Amygdala (tissue), 56 donors: ENCODE measurements at regions not wholly inside any gene's neighbourhood (a gene's known extent, or its start where the extent isn't known, plus 50 kb on each side); places are given as distances from the start of the nearest gene placed in this dataset.
"Not testable (repeated sequence)": the region's sequence is repeated elsewhere in the genome, so short reads cannot be mapped to it uniquely, and the experiment has no call there.

Experiments
- DNase-seq, 56 donors: peaks; one replicate each; lab custom pipeline; 2025; lab: John Stamatoyannopoulos, UW

DNA sequence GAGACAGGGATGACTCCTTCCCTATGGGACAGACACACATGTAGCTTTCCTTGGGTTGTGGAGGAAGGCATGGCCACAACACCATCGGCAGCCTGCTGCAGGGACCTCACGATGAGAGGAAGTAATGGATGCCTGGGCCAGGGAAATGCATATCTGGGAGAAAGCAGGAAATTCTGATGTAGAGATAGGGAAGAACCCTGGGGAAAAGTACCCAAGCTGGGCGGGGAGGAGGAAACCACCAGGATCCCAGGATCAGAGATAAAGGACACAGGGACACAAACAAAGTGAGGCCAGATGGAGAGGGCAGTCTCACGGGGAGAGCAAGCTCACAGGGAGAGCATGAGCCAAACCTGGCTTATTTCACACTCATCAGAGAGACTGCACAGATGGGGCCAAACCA lies 294.7 kb upstream of the TEKT4 start:
- DNase-seq = not testable (repeated sequence)

DNA sequence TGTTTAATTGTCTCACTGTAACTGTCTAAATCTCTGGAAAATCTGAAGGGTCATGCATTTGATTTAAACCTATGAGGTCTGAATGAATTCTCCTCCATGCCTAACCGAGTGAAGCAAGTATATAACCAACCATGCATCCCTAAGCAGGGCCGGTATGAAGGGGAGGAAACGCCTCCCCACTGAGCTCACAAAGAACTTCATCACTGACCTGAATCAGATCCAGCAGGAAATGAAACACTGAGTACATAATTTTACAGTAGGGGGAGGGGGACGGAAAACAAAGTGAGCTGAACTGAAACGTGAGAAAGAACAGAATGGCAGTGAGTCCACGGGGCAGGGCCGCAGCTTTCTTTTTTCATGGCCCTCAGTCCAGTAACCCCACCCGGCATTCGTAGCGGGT lies 294.1 kb upstream of the TEKT4 start:
- not testable (repeated sequence) for DNase-seq

DNA sequence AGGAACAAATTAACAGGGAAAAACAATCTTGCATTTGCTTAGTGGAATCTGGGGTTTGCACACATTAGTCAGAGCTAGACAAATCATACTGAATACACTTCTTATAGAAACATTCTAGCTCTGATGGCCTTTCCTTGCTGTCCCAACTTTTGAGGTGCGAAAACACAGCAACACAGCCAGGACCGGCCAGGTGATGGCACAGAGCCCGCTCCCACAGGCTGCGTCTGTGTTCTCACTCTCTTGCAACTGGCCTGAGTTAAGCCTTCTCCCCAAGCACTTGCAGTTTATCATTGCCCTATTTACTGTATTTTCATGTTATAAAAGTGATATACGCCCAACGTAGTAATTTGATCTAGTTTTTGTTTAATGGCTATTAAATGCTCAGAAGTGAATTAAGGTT lies 292.0 kb upstream of the TEKT4 start:
- not testable (repeated sequence) for DNase-seq

DNA sequence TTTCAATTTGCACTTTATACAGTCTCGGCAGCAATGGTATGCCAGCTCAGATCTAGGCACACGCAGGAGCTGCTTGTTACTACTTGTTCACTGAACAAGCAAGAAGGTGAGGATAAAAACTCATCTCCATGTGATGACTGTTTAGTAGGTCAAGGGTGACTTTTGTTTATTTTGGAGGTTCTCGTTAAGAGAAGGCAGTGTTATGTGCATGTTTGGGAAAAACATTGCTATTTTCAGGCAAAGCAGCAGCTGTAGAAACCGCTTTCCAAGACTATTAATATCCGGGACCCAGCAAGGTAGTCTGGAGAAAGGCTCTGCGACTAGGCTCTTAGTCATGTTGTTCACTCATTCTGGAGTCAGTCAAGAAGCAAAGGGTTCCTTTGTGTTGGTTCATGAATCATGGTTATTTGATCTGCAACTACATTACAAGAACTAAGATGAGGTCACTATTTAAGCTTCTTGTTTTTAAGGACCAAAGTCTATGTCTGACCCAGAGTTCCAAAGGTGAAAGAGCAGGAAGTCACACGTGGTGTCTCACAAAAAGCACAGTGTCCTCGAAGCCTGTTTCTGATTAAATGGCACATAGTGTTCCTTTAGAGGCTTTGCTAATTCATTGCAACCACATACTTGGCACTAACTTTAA lies 288.0 kb upstream of the TEKT4 start:
- not testable (repeated sequence) for DNase-seq

DNA sequence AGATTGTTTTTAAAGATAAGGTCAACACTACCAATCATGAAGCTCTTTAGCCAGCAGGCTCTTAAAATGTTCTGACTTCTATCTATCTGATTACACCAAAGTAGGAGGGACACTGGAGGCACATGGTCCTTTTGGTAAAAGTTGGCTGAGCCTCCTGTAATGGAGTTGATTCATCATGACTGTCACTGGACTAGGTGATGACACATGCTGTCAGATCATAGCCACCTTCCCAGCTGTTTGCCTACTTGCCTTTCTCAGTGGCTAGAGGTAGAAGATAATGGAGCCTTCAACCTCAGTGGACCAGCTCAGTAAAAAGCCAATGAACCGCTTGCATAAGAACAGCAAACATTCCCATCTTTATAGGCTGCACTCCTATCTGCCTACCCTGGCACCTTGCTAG lies 286.7 kb upstream of the TEKT4 start:
- DNase-seq = not testable (repeated sequence)

DNA sequence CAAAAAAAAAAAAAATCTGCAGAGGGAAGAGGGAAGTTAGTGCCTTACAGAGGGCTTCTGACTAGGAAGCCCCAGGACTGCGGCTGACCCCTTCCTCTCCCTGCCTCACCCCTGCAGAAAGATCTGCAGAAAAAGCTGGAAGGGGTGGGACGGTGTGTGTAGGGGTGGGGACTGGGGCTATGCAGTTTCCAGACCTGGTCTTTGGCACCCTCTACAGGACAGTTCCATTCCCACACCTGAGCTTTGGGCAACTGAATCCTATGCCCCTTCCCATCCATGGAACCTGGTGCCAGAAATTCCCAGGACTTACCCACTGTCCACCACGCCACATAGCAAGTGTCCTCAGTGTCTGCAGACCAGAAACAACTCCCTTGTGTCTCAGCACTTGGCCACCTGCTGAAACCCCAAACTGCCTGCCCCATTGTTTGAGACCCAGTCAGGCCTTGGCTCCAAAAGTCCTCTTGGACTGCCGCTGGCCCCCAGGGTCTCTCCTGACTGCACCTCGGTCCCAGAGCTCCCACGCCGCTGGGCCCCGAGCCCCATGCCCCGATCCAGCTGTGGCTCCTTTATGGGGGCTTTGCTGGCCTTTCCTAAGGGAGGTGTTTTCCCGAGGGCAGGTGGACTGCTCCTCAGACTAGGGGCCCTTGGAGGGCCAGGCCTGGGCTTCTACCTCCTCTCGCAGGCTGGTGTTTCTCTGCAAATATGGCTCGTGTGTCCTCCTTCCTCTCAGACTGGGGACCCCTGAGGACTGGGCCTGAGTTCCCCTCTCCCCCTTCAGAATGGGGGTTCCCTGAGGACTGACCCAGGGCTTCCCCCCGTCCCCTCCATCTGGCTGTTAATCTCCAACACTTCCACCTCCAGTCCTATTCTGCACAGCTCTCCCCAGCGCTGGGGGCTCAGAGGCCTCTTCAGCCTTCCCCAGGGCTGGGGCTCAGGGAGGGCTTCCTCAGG lies 284.9 kb upstream of the TEKT4 start:
- DNase-seq = peak in 7 of 56 donors; percentile 1 to 13 (median 6)

DNA sequence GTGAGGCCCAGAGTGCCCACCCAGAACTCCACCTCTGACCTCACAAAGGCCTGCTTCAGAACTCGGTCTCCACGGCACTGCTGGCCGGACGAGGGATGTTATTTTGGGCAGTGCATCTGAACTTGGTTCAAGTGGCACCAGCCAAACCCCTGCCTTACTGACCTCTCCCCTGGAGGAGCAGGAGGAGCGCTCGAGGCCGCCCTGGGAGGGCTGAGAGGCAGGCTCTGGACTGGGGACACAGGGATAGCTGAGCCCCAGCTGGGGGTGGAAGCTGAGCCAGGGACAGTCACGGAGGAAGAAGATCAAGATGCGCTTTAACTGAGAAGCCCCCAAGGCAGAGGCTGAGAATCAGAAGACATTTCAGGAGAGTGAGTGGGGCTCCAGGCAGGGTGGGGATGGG lies 284.2 kb upstream of the TEKT4 start:
- not testable (repeated sequence) for DNase-seq

DNA sequence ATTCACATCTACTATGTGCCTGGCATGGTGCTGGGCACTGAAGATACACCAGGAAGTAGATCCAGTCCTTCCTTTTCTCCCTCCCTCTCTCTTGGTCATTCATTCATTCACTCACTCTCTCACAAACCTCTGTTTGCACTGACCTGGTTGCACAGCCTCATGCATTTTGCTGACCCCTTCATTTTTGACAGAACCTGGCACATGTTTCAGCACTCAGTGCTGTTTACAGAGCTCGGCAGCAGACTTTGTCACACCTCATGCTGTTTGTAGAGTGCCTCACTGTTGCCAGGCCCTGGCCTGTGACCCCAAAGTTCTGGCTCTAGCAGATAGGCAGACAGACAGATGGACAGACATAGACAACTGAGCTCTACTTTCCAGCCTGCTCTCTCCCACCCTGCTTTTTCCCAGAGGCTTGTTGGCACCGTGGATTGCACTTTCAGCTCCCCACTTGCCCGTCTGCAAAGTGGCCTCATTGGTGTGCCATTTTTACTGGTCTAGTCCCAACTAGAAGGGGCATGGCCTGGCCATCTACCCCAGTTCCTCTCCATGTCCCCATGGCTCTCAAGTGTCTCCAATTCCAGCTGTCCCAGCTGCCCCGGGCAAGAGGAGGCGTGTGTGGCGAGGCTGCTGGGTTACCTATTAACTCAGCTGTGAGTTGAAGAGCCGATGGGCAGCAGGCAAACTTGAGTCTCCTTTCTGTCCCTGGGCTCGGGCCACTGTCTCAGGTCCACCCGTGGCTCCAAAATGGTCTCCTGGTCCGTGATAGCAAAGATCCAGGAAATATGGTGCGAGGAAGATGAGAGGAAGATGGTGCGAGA lies 277.0 kb upstream of the TEKT4 start:
- not testable (repeated sequence) for DNase-seq

DNA sequence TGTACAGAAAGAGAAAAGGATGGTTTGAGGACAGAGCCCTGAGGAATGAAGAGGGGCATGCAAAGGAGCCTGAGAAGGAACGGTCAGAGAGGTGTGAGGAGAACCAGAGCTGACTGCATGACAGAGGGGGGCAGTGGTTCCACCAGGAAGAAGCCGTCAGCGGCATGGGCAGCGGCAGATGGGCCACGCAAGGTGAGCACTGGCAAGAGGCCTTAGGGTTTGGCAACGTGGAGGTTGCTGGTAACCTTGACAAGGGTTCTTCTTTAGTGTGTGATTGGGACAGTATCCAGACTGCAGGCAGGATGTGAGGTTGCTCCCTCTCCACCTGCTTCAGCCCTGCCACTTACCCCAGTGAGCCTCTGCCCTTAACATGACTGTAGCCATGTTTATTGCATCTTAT lies 275.3 kb upstream of the TEKT4 start:
- DNase-seq = not testable (repeated sequence)

DNA sequence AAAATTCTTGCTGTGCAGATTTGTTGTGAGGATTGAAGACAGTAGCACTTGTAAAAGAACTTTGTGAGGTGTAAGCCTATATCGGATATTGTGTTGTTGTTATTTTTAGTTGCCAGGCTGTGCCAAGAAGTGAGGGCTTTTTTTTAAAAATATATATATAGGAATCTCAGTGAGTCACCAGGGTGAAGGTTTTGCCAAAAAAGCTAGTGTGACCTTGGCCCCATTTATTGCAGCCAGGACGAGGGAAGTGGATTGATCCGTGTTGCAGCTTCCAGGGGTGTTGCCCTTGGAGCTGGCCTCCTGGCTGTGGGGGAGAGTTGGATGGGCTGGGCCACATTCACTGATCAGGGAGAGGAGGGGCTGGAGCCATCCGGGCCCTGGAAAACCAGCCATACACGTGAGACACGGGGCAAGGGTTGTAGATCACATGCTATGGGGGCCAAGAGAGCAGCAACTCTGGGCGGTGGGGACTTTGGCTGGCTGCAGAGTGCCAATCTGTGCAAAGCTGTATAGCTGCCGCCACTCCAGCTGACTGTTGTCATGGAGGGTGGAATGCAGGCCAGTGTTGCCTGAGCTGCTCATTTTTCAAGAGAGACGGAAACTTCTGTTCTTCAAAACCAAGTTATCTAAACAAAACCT lies 273.0 kb upstream of the TEKT4 start:
- DNase-seq = peak in 1 of 56 donors; percentile 13

DNA sequence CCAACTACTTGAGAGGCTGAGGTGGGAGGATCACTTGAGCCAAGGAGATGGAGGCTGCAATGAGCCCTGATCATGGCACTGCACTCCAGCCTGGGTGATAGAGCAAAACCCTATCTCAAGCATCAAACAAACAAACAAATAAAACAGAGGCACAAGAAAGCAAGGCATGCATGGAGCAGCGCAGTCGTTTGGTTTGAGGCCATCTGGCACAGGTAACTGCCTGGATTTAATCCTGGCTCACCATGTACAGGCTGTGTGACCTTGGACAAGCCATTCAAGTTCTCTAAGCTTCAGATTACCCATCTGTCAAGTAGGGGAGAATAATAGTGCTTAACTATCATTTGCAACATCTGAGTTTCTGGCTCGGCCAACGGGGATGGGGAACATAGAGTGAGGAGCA lies 270.3 kb upstream of the TEKT4 start:
- DNase-seq = not testable (repeated sequence)

DNA sequence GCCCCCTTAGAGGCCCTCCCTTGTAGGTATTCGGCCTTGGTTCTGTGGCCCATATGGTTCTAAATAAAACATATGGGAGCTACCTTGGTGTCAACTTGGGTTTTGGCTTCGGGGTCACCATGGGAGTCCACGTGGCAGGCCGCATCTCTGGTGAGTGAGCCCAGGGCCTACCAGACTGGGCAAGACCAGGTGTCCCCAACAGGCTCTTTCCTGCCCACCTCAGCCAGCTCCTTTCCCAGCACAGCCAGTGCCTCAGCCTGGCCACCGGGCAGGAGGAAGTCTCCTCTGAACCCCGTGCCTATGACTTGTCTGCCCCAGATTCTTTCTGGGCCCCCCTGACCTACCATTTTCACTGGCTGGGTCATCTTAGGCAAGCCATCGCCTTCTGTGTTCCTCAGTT lies 268.8 kb upstream of the TEKT4 start:
- no peak for DNase-seq

DNA sequence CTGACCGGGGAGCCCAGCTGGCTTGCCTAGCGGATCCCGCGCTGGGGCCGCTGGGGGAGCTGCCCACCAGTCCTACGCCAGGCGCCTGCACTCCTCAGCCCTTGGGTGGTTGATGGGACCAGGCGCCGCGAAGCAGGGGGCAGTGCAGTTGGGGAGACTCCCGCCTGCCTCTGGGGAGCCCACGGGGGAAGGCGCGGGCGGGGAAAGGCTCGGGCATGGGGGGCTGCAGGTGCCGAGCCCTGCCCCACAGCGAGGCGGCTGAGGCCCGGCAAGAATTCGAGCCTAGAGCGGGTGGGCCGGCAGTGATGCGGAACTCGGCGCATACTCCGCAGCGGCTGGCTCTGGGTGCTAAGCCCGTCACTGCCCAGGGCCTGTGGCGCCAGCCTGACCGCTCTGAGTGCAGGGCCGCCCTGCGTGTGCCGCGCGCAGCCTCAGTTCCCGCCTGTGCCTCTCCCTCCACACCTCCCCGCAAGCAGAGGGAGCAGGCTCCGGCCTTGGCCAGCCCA lies 249.1 kb upstream of the TEKT4 start:
- DNase-seq = no peak

DNA sequence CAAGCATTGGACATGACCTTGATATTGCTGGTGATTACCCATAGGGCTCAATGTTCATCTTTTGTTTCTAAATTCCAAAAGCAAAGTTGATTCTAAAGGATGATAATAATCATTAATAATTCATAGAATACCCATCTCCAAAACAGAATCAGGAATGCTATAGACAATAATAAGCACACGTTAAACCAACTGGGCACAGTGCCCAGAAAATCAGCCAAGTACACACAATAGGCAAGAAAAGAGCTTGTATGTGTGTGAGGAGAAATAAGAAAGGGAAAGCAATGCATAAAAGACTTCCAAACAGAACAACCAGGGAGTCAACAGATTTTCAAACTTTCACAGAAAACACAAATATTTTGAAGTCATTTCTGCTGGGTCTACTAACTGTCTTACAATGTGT lies 242.3 kb upstream of the TEKT4 start:
- not testable (repeated sequence) for DNase-seq

DNA sequence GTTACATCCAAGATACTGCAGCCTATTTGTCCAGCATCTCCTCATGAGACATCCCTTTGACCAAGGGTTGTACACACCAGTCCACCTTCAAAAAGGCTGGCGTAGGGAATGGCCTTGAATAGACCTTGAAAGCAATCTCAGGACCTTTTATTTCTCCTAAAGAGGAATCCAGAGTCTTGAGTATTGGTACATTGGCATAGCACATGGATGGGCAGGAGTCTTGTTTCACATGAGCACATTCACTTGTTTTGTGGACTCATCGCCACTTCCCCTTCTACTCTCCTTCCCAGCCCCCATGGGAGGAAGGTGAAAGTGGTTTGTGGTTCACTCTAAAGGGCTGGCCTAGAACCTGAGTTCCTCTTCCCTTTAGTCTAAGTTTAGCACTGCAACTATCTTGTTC lies 229.8 kb upstream of the TEKT4 start:
- not testable (repeated sequence) for DNase-seq

DNA sequence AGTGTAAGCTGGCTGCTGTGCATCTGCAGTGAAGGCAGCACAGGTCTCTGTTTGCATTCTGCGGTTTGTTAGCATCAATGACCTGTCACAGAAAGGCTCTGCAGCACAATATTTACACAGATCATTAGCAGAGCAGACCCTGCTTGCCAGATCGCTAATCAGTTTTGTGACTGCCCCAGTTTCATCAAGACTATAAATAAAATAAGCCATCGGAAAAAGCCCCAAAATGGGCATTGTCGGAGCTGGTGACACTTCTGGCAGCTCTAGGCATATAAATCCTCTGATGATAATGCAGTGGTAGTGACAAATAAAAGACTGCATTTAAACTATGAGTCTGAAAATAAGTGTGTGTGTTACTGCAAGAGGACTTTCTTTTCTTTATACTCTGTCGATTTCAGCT lies 219.1 kb upstream of the TEKT4 start:
- DNase-seq = peak in 1 of 56 donors; percentile 1

DNA sequence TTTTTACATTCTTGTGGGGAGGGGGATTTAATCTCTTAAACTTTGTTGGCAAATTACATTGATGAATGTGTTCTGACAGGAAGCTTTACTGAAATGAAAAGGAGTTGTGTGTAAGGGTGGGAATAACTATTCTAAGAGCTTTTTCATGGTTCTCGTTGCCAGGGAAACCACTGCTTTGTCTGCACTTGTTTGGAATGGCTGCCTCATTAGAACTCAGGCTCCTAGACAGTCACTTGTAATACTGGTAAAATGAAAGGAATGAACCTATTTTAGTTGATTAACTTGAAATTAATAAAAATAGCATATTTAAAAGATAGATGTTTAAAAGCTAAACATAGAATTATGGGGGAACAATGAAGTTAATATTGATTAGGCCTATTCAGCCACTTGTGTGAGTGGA lies 201.4 kb upstream of the TEKT4 start:
- peak in 5 of 56 donors; percentile 0 to 9 (median 3) for DNase-seq

DNA sequence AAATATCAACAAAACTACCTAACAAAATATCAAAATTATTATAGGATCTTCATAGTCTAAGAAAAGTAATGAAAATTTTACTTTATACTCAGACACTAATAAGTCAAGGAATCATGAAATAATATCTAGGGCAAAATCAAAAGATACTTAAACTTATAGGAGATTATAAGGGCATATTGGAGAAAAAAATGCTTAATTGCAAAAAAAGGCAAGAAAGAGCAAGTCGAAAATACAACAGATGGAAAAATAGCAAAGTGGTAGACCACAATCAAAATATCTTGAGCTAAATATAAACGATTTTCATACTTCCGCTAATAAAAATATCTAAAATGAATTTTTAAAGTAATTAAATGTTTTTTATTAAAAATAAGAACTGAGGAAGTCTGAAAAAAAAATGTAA lies 177.0 kb upstream of the TEKT4 start:
- DNase-seq = not testable (repeated sequence)

DNA sequence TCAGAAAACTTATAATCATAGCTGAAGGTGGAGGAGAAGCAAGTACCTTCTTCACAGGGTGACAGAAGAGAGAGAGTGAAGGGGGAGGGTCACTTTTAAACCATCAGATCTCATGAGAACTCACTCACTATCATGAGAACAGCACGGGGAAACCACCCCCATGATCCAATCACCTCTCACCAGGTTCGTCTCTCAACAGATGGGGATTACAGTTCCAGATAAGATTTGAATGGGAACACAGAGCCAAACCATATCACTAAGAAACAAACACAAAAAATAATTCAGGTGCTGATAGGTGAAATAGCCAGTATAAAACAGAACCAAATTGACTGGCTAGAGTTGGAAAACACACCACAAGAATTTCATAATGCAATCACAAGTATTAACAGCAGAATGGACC lies 162.2 kb upstream of the TEKT4 start:
- DNase-seq = not testable (repeated sequence)

DNA sequence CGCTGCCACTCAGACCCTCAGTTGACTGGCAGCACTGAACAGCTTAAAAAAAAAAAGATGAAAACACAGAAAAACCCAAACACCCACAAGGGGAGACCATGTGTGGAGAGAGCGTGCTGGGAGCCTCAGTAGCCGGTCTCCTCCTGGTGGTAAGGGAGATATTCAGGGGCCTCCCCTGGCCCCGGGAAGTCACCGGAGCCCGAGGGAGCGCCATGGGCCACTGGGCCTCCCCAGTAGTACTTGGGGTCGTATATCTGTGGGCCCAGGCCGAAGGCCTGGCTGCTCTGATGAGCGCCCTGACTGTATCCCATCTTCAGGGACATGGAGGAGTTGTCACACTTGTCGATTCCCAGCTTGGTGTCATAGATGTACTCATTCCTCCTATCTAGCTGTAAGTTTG lies 145.7 kb upstream of the TEKT4 start:
- no peak for DNase-seq
